ENCODE measurements at regions not wholly inside any gene's neighbourhood (a gene's known extent, or its start where the extent isn't known, plus 50 kb on each side); places are given as distances from the start of the nearest gene placed in this dataset.

DNA sequence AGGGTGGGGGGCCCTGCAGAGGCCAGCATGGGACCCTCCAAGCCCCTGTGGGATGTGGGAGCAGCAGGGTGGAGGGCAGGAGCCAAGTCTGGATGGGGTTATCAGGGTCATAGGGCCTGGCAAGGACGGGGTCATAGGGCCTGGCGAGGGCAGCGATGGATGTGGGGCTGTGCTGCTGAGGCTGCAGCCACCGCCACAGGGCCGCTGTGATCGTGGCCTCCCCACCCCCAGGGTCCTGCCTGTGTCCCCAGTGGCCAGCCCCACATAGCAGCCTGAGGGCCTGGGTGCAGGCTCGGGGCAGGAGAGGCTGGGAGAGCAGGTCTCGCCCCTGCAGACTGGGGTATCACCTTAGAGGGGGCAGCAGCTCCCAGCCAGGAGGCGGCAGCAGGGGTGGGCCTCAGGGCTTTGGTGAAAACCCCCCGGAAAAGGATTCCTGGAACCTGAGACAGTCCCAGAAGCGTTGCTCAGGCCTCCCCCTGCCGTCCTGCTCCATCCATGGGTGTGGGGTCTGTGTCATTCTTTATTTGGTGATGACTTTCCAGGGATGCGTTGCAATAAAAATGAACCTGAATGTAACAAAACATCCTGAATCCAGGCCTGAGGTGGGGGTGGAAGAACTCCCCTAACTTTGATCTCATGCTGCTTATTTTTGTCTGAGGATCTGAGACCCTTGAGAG, 107.3 kb upstream of the SHH start:
- TF ChIP-seq CTCF (IDR thresholded peaks at IDR 0.05; ENCODE audit: insufficient read depth, low read length, poor library complexity, severe bottlenecking) (no peak), EZH2phosphoT487 (conservative IDR thresholded peaks at IDR 0.05; ENCODE audit: low read length) (no peak)
